Activated CD4-positive, alpha-beta T cell treated with anti-CD3 and anti-CD28 coated beads, Interleukin-2, amount 50 U/mL, for 1 hour (primary cell): ENCODE measurements at regions not wholly inside any gene's neighbourhood (a gene's known extent, or its start where the extent isn't known, plus 50 kb on each side); places are given as distances from the start of the nearest gene placed in this dataset.

Source experiments
- DNase-seq: peaks from one replicate; pipeline ENCODE4 v3.0.0-alpha.2; 2020

GRCh38 chr12:125228519-125229260 is 163.5 kb downstream of the AACS start:
- no peak for DNase-seq

GRCh38 chr12:125229878-125230530 is 164.8 kb downstream of the AACS start:
- no peak for DNase-seq

DNA sequence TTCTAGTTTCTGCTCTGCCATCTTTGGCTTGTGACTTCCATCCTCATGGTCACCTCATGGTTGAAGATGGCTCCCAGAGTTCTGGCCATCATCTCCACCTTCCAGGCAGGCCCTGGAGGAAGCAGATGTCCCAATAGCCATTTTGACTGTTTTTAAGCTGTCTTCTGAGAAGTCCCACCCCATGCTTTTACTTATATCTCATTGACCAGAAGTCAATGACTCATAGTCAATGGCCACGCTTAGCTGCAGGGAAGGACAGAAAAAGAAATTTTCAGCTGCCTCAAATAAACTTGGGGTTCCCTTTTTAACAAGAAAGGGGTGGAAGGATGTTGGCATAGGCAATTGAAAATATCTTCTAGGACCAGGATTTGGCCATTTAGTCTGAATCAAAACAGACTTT is 168.1 kb downstream of the AACS start:
- no peak for DNase-seq

DNA sequence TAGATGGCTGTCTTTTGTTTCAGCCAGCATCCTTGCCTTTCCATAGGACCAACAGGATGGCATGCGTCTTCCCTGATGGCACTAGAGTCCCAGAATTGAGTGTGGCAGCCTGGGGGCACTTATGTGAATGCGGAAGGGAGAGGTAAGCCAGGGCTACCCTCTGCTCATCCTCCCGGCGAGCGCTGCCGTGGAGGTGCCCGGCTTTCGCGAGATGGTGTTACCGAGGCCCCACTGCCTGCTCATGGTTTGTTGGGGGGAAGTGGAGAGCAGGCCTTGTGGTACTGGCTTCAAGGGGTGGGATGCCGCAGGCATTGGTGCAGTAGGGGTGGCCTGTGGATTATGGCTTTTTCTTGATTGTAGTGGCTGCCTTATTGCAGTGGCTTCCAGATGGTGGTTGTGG is 174.3 kb downstream of the AACS start:
- no peak for DNase-seq

DNA sequence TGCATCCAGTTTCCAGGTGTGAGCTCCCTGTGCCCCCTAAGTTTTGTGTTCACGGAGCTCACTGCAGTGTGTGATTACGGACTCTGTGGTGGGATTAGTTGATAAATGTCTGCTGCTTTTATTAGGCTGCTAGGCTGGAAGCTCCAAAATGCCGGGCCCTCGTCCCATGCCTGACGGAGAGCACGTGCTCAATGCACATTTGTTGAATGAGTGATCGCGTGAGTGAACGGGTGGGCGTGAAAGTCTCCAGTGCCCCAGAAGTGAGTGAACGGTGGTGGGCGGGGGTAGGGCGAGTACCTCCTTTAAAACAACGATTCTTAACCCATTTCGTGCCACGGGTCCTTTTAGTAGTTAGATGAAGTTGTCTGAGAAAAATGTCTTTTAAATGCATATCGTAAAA is 175.5 kb downstream of the AACS start:
- DNase-seq, result no peak

DNA sequence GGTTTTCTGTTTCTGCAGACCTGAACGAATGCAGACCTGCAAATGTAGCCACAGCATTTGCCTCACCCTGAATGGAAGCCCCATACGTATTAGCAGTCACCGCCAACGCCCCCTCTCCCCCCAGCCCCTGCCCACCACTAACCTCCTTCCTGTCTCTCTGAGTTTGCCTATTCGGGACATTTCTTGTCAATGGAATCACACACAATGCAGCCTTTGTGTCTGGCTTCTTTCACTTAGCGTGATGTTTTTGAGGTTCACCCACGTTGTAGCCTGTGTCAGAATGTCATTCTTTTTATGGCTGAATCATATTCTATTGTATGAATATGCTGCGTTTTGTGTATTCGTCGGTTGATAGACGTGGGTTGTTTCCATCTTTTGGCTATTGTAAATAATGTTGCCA is 178.6 kb downstream of the AACS start:
- DNase-seq, result no peak

DNA sequence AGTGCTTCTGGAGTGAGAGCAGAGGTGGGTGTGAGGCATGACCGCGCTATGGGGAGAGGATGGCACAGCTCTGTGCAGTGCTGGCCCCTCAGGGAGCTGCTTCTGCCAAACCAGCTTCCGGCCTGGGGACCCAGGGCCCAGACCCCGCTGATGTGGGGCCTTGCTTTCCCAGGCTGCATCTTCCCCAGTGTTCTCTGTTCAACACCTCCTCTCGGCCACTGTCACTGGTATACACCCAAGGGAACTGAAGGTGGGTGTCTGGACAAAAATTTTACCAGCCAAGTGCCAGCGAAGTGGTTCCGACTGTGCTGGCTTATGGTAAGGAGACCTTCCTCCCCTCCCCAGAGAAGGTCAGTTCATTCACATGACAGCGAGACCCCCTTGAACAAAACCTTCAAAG is 179.1 kb downstream of the AACS start:
- no peak for DNase-seq

DNA sequence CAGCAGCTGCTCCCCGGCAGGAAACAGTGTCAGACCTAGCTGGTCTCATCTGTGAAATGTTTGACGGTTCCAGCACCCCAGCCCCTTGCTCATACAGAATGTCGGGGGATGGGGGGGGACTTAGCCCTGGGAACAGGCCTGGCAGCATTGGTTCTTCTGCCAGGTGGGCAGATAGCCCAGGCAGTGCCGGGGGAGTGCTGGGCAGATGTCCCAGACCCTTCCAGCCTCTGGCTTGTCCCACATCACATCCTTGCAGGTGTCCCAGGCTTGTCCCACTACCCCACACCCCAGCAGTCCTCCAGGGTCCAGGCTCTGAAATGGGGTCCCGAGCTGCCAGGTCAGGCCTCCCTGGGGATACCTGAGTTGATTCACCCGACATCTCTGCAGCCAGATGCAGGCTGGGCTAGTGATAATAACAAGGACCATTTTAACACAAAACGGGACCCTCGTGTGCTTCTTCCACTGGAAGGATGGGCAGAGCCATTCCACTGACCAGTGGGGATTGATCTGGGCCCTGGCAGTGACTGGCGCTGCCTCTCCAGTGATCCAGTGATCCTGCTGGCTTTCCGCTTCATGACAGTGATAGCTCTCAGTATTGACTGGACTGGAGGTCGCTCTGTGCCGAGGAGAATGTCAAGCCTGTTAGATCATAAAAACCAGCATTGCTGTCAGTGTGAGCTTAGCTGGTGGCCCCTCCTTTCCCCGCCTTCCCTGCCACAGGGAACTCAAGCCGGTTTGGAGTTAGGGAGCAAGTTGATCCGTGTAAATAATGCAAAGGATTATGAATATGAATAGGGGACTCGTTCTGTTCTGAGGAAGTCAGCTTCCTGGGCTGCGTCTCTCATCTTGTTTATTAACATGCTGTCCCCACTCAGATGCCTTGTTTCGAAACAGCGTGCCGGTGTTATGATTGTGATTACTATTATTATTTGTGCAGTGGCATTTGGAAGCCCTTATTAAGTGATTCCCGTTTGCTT is 180.6 kb downstream of the AACS start:
- no peak for DNase-seq

DNA sequence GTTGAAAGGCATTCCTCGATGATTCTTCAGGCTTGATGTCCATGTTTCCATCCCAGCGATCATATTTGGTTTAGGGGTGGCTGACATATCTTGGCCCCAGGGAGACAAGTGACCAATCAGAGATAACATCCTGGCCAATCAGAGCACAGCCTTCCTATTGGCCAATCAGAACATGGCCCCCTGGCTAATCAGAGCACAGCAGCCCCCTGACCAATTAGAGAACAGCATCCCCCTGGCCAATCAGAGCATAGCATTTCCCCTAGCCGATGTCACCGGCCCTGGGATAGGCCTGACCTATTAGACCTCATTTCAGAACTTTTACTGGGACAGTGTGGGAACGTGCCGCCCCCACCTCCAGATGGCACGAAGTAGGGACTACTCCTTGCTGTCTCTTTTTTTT is 182.2 kb downstream of the AACS start:
- no peak for DNase-seq

DNA sequence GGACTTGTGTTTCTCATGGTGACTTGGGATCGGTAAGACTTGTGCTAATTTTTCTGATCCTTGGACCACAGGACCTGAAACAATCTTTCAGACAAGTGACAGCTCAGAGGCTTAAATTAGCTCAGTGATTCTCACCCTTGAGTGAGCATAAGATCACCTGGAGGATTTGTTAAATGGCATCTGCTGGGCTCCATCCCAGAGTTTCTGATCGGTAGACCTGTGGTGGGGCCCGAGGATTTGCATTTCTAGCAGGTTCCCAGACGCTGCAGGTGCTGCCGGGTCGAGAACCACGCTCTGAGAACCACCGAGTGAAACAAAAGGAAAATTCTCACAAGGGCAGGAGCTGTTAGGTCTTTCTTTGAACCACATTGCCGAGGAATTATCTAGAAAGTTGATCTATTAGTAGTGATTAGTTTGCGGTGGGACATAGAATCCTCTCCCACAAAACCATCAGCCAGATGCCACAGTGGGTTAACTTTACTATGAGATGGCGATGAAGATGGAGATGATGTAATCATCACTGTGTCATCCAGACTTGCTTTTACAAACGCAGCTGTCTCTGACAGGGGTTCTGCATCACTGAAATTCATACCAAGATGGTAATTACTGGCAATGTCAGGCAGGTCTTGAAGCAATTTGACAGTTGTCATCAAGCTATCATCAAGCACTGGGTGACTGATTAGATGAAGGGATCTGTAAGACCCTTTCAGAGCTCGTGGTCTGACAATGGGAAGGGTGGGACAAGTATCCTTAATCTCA is 184.0 kb downstream of the AACS start:
- no peak for DNase-seq

GRCh38 chr12:125249932-125250331 is 184.7 kb downstream of the AACS start:
- no peak for DNase-seq

GRCh38 chr12:125254236-125254635 is 189.0 kb downstream of the AACS start:
- no peak for DNase-seq

- no peak for DNase-seq
Measured at GRCh38 chr12:125254856-125255255, 189.6 kb downstream of the AACS start.

GRCh38 chr12:125255935-125256633 is 190.8 kb downstream of the AACS start:
- DNase-seq, result no peak

- DNase-seq, result no peak
Measured at GRCh38 chr12:125256634-125256936, 191.3 kb downstream of the AACS start.

DNA sequence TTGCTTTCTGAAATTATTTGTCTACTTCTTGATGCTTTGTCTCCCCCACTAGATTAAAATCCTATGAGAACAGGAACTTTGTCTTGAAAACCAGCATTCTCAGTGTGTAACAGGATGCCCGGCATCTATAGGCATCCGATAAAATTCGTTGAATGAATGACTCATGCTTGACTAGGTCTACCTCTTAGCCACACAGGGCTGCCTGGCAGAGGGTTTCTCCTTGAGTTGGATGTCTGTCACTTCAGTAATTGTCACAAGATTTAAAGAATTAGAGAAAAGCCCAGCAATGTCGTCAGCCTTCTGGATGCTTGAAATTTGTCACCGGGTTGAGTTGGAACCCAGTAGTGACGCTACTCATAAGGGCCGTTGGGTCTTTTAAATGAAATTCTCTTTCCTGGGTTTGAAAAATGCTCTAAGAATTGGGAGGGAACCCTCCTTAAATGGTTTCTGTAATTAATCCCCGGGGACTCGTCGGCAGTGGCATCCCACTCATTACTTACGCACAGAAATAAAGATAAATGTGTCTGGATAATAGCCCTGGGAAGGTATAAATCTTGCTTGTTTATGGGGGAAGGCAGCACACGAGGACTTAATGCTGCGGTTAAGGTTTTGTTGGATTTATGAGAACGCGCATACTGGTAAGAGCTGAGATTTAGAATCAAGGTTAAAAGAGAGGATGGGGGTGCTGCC is 194.1 kb downstream of the AACS start:
- DNase-seq, result no peak

DNA sequence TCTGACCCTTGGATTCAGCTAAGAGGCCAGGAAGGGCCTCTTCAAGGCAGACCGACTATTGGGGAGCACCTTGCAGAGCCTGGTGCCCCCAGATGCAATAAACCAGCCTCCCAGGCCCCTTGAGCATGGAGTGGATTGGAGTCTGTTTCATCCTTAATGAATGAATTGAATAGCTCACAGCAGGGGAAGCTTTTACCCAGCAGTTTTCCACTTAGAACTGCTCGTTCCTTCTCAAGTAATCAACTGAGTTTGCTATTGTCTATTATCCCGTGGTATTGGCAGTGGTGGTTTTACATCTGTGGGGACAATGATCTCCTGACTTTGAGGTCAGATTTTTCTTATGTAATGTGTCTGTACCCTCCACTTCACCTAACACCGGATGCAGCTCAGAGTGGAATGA is 197.6 kb downstream of the AACS start:
- DNase-seq, result no peak

DNA sequence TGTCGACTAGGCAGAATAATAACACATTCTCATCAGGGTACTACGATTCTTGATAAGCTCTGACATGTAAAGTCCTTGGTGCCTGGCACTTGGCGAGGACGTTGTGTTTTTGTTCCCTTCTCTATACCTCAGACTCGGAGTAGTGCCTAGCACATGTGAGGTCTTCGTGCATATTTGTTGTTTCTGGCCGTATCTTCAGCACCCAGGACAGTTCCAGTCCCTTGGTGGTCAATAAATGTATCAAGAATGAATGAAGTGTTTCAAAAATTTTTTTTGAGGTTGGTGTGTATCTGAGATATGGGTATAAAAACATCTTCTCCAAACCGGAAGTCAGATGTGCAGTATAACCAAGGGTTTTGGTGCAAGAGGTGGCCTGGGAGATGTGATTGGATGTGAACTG is 198.2 kb downstream of the AACS start:
- DNase-seq, result no peak

- DNase-seq, result no peak
Measured at GRCh38 chr12:125267114-125267513, 201.9 kb downstream of the AACS start.

DNA sequence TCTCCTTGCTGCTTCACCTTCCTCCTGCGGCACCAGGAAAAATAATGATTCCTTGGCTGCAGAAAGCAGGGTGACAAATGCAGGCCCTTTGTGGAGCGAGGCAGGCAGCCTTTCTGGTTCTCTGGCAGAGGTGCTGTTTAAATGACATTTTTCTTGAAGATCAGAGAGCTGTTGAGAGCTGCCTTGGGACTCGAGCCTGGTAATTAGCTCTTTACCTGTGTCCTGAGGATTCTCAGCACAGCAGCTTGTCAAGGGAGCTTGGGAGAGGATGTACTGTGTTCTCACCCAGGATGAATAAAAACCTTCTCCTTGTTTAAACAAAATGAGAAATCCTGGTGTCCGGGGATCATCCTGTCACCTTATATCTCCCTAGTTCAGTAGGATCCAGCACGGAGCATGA is 204.0 kb downstream of the AACS start:
- no peak for DNase-seq

- no peak for DNase-seq
Measured at GRCh38 chr12:125271892-125272291, 206.7 kb downstream of the AACS start.
